Endothelial cell of umbilical vein (primary cell): ENCODE measurements at regions not wholly inside any gene's neighbourhood (a gene's known extent, or its start where the extent isn't known, plus 50 kb on each side); places are given as distances from the start of the nearest gene placed in this dataset.

Source experiments
- BruUV-seq: library from RNA; stranded (reverse); fragments of 400-500 nt; replicated peaks from 2 replicates; lab custom pipeline; 2021; lab: Mats Ljungman, UMichigan
- CTCF ChIA-PET: fragments of 300-600, 350-600 bp; sonication (Branson Sonifier 250); formaldehyde crosslinking; loops from one replicate; lab custom pipeline; 2021; ENCODE audit warnings: antibody characterized with exemption, inconsistent platforms; lab: Charles Lee
- POLR2A ChIA-PET: fragments of 300-600, 350-600 bp; sonication (Branson Sonifier 250); formaldehyde crosslinking; loops from one replicate; lab custom pipeline; 2021; ENCODE audit warnings: antibody characterized with exemption, inconsistent platforms; lab: Charles Lee
- DNase-seq: peaks from one replicate; pipeline ENCODE4 v3.0.0-alpha.2; 2011; ENCODE audit warnings: low read depth, low spot score
- FAIRE-seq: peaks from 2 replicates; lab custom pipeline; 2011; peaks lifted over from hg19 to GRCh38; lab: Jason Lieb, UNC
- H2AFZ ChIP-seq: 2 replicates; pipeline ENCODE4 v1.6.0; 2012; ENCODE audit warnings: low read depth, low read length, control low read depth, inconsistent platforms
- H3K27ac ChIP-seq: 2 replicates; pipeline ENCODE4 v1.5.1; 2011; ENCODE audit warnings: low read depth, mild to moderate bottlenecking, control low read depth, low read length, moderate library complexity; ENCODE audit not compliant: insufficient read depth
- H3K27me3 ChIP-seq, 2 experiments: 2 replicates each; pipeline versions ENCODE4 v1.6.0 to v1.6.1; 2011; ENCODE audit warnings: low read length in 2 of 2, mixed read lengths in 1 of 2; ENCODE audit not compliant: control insufficient read depth in 2 of 2, insufficient read depth in 2 of 2
- H3K36me3 ChIP-seq, 2 experiments: 2 replicates in 1 of 2; 3 replicates in 1 of 2; pipeline ENCODE4 v1.5.1; 2011; ENCODE audit warnings: low read length in 2 of 2, mild to moderate bottlenecking in 1 of 2, moderate library complexity in 1 of 2; ENCODE audit not compliant: control insufficient read depth in 2 of 2, insufficient read depth in 2 of 2; ENCODE audit errors: extremely low read depth in 1 of 2
- H3K4me1 ChIP-seq: 3 replicates; pipeline ENCODE4 v1.5.1; 2011; ENCODE audit warnings: mild to moderate bottlenecking, low read length; ENCODE audit not compliant: control insufficient read depth, insufficient read depth; ENCODE audit errors: extremely low read depth
- H3K4me2 ChIP-seq: 2 replicates; pipeline ENCODE4 v1.6.1; 2011; ENCODE audit warnings: low read length, control low read depth, mixed read lengths; ENCODE audit not compliant: insufficient read depth
- H3K4me3 ChIP-seq, 3 experiments: fragments of 200-600 bp in 1 of 3; sonication (generic), shearing (Covaris generic) in 1 of 3; replicated peaks in 1 of 3; 2 replicates each; pipeline ENCODE4 v1.5.1; 2011 to 2016; ENCODE audit warnings: control low read depth in 3 of 3, low read length in 3 of 3, mild to moderate bottlenecking in 2 of 3, inconsistent platforms in 1 of 3, low read depth in 1 of 3, moderate library complexity in 1 of 3; ENCODE audit not compliant: insufficient read depth in 1 of 3
- H3K79me2 ChIP-seq: 2 replicates; pipeline ENCODE4 v1.6.0; 2012; ENCODE audit warnings: low read length, inconsistent platforms; ENCODE audit not compliant: control insufficient read depth, insufficient read depth
- H3K9ac ChIP-seq: replicated peaks from 2 replicates; pipeline ENCODE3; 2011; ENCODE audit warnings: low read length, control low read depth; ENCODE audit not compliant: insufficient read depth; ENCODE audit errors: extremely low read depth
- H3K9me1 ChIP-seq: replicated peaks from 3 replicates; pipeline ENCODE4 v1.6.0; 2011; ENCODE audit warnings: mild to moderate bottlenecking, low read length; ENCODE audit not compliant: control insufficient read depth, insufficient read depth; ENCODE audit errors: extremely low read depth
- H3K9me3 ChIP-seq: replicated peaks from 2 replicates; pipeline ENCODE4 v1.5.1; 2012; ENCODE audit warnings: low read length, inconsistent platforms; ENCODE audit not compliant: control insufficient read depth, insufficient read depth
- H4K20me1 ChIP-seq: replicated peaks from 2 replicates; pipeline ENCODE3; 2011; ENCODE audit warnings: mild to moderate bottlenecking, low read length; ENCODE audit not compliant: control insufficient read depth, insufficient read depth; ENCODE audit errors: extremely low read depth
- EZH2 ChIP-seq: IDR thresholded peaks from 2 replicates; pipeline ENCODE4 v1.6.1; 2012; ENCODE audit warnings: borderline replicate concordance, low read depth, mild to moderate bottlenecking, moderate library complexity, low read length, inconsistent platforms; ENCODE audit not compliant: severe bottlenecking
- FOS ChIP-seq: IDR thresholded peaks from 2 replicates; pipeline ENCODE4 v1.6.1; 2011; ENCODE audit warnings: mild to moderate bottlenecking, low read length, moderate library complexity, borderline replicate concordance; ENCODE audit not compliant: insufficient read depth
- GATA2 ChIP-seq: IDR thresholded peaks from 2 replicates; pipeline ENCODE4 v1.7.0; 2011; ENCODE audit warnings: low read depth, mild to moderate bottlenecking, moderate library complexity, mixed read lengths, low read length; ENCODE audit not compliant: insufficient read length, insufficient read depth
- JUN ChIP-seq: IDR thresholded peaks from 2 replicates; pipeline ENCODE4 v1.6.1; 2011; ENCODE audit warnings: borderline replicate concordance, low read depth; ENCODE audit not compliant: insufficient read length, insufficient read depth
- MAX ChIP-seq: IDR thresholded peaks from 2 replicates; pipeline ENCODE4 v1.6.1; 2011; ENCODE audit not compliant: insufficient read depth, insufficient read length
- MYC ChIP-seq: IDR thresholded peaks from one replicate; pipeline ENCODE4 v1.6.1; 2011; ENCODE audit warnings: mild to moderate bottlenecking, low read depth, low read length
- POLR2A ChIP-seq: IDR thresholded peaks from 2 replicates; pipeline ENCODE4 v1.6.1; 2012; ENCODE audit warnings: low read depth, mild to moderate bottlenecking, control low read depth, low read length
- POLR2AphosphoS5 ChIP-seq: IDR thresholded peaks from 2 replicates; pipeline ENCODE4 v1.6.1; 2012; ENCODE audit warnings: low read depth, mild to moderate bottlenecking, control low read depth, low read length, moderate library complexity; ENCODE audit not compliant: insufficient read depth
- dilution Hi-C: fragments of 300-500 bp; cut with MboI; formaldehyde crosslinking; loops from one replicate; pipeline ENCODE4 v1.15.0; 2019; ENCODE audit warnings: low sequenced_read_pairs; ENCODE audit not compliant: extremely low pct_ligation_motif_present
- intact Hi-C: fragments of 100-400 bp; cut with micrococcal nuclease; formaldehyde crosslinking; loops from one replicate; pipeline ENCODE4 v1.10.0; 2022
- TF ChIP-seq, protein P1 (sequence below), 2 donors: IDR thresholded peaks; 1 replicate in 1 of 2; 2 replicates in 1 of 2; pipeline ENCODE4 v1.5.1; 2011; ENCODE audit warnings: low read length in 2 of 2, mild to moderate bottlenecking in 2 of 2, moderate library complexity in 2 of 2, control low read depth in 1 of 2, inconsistent platforms in 1 of 2, low read depth in 1 of 2; ENCODE audit not compliant: insufficient read depth in 1 of 2; ENCODE audit errors: extremely low read depth in 1 of 2

- ChIA-PET CTCF (no interaction called here), POLR2A (no interaction called here)
- BruUV-seq = no TSS peak
- dilution Hi-C loops = no loop called here
- Histone ChIP-seq H3K79me2 (no peaks in the 10 kb centered on the region), H3K9me1 (no peaks in the 10 kb centered on the region), H3K27ac (no peak overlapping the region), H3K4me1 (no peaks in the 10 kb centered on the region), H3K9ac (no peak overlapping the region), H2AFZ (no peak overlapping the region), H4K20me1 (no peaks in the 10 kb centered on the region), H3K4me2 (no peak overlapping the region), H3K27me3 (no peaks in the 10 kb centered on the region), H3K9me3 (no peaks in the 10 kb centered on the region), H3K36me3 (no peaks in the 10 kb centered on the region), H3K4me3 (no peak overlapping the region)
- TF ChIP-seq, protein P1, sequence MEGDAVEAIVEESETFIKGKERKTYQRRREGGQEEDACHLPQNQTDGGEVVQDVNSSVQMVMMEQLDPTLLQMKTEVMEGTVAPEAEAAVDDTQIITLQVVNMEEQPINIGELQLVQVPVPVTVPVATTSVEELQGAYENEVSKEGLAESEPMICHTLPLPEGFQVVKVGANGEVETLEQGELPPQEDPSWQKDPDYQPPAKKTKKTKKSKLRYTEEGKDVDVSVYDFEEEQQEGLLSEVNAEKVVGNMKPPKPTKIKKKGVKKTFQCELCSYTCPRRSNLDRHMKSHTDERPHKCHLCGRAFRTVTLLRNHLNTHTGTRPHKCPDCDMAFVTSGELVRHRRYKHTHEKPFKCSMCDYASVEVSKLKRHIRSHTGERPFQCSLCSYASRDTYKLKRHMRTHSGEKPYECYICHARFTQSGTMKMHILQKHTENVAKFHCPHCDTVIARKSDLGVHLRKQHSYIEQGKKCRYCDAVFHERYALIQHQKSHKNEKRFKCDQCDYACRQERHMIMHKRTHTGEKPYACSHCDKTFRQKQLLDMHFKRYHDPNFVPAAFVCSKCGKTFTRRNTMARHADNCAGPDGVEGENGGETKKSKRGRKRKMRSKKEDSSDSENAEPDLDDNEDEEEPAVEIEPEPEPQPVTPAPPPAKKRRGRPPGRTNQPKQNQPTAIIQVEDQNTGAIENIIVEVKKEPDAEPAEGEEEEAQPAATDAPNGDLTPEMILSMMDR (IDR thresholded peaks at IDR 0.05; ENCODE audit: extremely low read depth in 1 of 2, insufficient read depth in 1 of 2, low read depth in 1 of 2, low read length in 2 of 2) = no peak
- TF ChIP-seq MAX (no peak), POLR2A (no peak), EZH2 (no peak), GATA2 (no peak), POLR2AphosphoS5 (no peak), JUN (no peak), MYC (no peak), FOS (no peak)
- intact Hi-C loops = no loop called here
- FAIRE-seq (no peak), DNase-seq (no peak)
Observed at GRCh38 chr13:90995001-90995400, 352.5 kb upstream of the MIR17HG start.
